CD4-positive, alpha-beta T cell treated with Interleukin-15 for 1 hour (primary cell): ENCODE measurements at regions not wholly inside any gene's neighbourhood (a gene's known extent, or its start where the extent isn't known, plus 50 kb on each side); places are given as distances from the start of the nearest gene placed in this dataset.
A peak's percentile ranks its signal among the peaks of the same experiment; 100 is the strongest.

ENCODE experiments used
- DNase-seq: peaks from one replicate; pipeline ENCODE4 v3.0.0-alpha.2; 2020

DNA sequence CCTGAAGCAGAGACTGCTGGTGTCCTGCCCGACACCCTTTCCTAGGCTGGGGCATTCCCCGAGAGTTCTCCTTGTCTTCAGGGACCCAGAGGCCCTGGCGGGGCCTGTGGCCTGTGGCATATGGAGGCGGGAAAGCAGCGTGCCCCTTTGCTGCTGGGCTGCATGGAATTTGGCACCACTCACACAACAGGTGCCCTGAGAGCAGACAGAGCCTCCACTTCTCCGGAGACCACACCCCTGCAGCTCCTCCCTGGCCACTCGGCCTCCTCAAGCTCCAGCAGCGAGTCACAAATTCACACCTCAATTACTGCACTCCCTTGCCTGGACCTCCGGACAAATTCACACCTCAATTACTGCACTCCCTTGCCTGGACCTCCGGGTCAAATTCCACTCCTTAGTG is 1375.2 kb downstream of the TBC1D22A start:
- no peak for DNase-seq

GRCh38 chr22:48135592-48135991 is 1373.1 kb downstream of the TBC1D22A start:
- DNase-seq: no peak

DNA sequence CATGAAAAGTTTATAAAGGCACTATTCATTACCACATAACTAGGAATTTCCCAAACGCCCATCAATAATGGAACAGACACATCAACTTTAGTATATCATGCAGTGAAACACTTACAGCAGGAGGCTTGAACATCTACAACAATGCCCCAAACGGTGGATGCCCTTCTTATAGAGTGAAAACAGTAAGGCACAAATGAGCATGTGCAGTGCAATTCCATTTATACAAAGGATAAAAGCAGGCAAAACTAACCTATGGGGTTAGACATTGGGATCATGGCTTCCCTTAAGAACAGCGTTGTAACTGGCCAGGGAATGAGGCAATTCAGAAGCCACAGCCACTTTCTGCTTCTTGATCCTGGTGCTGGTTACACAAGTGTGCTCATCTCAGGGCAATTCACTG is 1363.0 kb downstream of the TBC1D22A start:
- DNase-seq: no peak

- DNase-seq: no peak
Measured at GRCh38 chr22:48121984-48122383, 1359.5 kb downstream of the TBC1D22A start.

DNA sequence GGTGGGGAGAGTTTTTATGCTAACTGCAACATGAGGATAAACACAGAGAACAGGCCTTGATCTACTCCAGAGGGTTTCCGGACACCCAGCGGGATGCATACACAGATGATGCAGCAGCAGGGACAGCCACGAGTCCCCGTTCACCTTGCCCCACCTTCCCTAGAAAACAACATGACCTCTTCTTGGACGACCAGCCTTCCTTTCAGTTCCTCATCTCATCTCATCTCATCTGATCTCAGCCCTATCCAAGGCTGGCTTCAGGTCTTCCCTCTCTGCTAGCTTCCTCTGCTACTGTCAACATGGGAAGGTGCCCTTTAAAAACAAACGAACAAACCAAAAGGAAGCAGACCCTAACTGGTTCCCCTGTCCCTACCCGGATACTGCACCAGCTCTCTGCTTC is 1356.2 kb downstream of the TBC1D22A start:
- no peak for DNase-seq

GRCh38 chr22:48116871-48117270 is 1354.4 kb downstream of the TBC1D22A start:
- DNase-seq: no peak

DNA sequence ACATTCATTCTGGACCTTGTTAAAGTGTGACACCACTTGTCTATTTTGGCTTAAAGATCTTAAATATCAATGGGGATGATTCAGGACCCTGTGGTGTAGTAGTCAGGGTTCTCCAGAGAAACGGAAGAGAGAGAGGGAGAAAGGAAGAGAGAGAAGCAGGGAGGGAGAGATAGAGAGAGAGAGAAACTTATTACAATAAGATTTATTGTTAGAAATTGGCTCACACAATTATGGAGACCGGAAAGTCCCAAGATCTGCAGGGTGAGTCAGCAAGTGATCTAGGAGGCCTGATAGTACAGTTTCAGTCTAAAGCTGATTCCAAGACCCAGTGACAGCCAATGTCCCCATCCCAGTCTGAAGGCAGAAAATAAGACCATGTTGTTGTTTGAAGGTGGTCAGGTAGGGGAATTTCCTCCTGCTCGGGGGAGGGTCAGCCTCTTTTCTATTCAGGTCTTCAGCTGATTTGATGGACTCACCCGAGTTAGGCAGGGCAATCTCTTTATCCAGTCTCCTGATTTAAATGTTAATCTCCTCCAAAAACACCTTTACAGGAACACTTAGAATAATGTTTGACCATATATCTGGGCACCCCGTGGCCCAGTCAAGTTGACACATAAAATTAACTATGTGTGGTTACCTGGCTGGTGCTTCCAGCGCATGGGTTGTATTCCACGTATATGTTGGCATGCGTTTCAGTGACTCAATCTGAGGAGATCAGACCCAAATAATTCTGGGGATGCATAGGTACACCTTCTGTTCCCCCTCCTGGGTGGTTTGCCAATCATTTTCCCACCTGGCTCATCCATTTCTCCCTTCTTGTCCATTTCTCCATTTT is 1350.5 kb downstream of the TBC1D22A start:
- no peak for DNase-seq

- no peak for DNase-seq
Measured at GRCh38 chr22:48106715-48107259, 1344.3 kb downstream of the TBC1D22A start.

DNA sequence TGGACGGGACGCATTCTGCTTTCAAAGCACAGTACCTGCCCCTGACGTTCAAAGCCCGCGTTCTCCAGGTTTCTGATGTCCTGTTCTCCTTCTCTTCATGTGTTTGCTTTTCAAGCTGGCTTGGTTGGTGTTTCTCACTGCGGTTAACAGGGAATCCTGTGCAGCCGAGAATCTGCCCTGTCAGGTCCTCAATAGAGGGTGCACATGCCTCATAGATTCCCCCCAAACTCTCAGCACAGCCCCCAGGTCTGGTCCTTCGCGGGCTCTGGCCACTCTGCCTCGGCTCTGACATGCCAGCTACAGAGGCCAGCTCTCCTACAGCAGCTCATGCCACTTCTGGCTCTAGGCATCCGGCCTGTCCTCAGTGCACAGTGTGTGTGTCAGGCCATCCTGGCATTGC is 1343.8 kb downstream of the TBC1D22A start:
- no peak for DNase-seq

DNA sequence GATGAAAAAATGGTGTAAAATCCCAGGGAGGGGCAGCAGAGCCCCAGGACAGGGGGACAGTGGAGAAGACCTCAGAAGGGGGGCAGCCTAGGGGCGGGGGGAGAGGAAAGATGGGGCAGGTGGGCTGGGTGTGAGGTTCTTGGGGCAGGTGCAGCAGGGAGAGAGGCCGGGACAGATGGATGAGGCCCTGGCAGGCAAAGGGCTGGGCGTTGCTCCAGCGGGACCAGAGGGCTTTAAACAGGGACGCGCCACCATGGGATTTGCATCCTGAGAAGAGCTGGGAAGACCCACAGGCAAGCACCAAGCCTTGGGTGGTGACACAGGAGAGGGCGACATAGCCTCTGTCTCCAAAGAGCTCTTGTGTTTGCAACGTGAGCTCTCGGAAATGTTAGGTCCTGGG is 1342.8 kb downstream of the TBC1D22A start:
- no peak for DNase-seq

DNA sequence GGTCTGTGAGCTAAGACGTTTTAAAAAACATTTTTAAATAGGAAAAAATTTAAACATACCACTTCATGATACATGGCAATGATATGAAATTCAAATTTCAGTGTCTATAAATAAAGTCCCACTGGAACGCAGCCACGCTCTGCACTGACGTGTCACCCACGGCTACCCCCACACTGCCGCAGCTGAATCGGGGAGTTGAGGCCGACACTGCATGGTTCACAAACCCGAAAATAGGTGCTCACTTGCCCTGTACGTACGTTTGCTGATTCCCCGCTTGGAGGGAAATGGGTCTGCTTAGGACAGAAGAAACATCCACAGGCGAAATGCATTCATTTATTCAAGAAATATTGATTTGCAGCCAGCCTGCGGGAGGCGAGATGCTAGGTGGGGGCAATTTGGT is 1342.3 kb downstream of the TBC1D22A start:
- no peak for DNase-seq

DNA sequence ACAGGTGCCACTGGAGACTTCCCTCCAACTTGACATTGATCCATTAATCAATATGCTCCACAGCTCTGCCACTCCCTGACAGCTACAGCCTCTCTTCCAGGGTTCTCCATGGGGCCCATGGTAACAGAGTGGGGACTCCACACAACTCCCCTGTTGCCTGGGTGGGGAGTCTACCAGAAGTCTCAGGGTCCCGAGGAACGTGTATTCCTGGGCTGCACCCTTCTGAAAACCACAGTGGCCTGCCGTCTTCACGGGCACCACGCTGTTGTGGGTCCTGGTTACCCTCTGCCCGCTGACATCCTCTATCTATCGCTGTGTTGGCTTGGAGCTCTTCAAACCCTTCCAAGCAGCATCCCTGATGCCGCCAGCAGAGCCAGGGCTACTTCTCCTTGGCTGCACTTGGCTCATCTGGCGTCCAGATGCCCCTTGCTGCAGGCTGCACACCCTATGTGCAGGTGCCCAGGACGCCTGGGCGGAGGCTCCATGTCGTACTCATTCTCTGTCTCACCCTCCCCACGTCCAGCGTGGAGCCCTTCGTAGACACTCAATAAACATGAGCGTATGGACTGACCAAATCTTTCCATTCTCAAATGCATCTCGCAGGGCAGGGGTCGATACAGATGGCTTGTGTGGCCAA is 1341.8 kb downstream of the TBC1D22A start:
- no peak for DNase-seq

- DNase-seq: no peak
Measured at GRCh38 chr22:48103126-48103875, 1340.9 kb downstream of the TBC1D22A start.

DNA sequence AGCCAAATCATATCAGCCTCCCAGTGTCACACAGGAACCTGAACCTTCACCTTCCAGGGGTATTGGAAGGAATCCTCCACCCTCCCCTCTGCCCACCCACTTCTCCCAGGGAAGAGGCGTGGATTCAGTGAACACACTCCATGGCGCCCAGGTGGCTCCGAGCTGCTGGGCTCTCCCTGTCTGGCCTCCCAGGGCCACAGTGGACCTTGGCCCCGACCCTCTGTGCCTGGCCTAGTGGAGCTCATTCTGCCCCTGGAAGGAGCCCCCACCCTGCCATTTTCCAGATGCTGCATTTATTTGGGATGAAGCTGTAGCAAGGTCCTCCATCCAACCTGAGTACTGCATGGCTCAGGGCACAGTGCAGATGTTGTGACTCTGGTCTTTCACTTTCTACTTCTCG is 1340.1 kb downstream of the TBC1D22A start:
- DNase-seq: no peak

- no peak for DNase-seq
Measured at GRCh38 chr22:48101704-48102103, 1339.3 kb downstream of the TBC1D22A start.

DNA sequence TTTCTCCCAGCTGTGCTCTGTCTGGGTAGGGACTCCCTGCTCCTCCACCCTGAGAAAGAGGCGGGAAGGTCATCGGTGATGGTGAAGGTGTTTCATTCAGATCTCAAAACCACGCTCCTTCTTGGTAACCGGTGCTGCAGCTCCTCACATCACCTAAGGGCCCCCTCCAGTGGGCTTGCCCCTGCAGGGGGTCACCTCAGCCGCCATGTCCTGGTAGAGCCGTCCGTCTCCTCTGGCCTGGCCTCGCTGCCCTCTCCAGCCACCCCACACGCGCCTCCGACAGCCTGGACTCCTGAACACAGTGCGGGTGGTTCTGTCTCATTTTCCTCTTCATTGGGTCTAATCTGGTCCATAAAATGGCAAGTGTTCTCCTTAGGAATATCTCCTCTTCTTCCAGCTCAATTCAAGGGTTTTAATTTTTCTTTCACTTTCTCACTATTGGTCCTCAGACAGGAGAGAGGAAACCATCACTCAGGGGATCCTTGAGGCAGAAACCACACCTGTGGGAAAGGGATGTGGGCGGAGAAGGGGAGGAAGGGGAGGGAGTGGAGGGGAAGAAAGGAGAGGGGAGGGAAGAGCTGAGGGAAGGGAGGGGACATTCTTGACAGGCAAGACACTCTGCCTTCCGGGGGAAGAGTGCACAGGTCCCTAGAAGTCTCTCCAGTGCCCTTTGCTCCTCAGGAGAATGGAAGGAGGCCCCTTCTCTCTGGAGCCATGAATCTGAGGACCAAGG is 1338.4 kb downstream of the TBC1D22A start:
- DNase-seq: no peak

DNA sequence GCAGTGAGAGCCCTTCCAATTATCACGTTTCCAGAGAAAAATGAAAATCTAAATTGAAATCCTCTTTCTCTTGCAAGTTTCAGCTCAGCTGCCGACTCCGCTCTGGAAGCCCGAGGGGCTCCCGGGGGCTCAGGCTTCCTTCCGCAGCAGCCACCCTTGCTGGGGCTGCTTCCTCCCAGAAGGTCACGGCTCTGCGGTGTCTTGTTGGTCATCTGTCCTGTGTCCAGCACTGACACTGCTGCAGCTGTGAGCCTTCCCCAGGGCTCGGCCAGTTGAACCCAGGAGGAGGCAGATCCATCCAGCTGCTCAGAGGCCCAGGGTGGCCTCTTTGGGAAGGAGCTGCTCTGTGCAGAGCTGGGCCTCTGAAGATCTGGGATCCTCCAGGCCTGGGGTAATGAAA is 1337.2 kb downstream of the TBC1D22A start:
- DNase-seq: no peak

- no peak for DNase-seq
Measured at GRCh38 chr22:48099251-48099650, 1336.8 kb downstream of the TBC1D22A start.

DNA sequence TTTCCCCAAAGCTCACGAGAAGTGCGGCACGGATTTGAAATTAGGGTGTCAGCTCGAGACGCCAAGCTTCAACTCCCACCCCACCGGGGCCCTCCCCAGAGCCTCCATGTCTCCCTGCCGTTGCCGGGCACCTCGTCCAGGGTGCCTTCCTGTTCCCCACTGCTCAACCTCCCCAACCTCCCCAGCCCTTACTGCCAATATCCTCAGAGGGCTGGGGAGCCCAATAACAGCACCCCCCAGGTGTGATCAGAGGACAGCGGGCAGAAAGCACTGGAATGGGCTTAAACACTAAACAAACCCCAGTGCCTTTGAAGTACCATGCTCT is 1336.4 kb downstream of the TBC1D22A start:
- no peak for DNase-seq

- peak; percentile 63 for DNase-seq
Measured at GRCh38 chr22:48098243-48098920, 1335.9 kb downstream of the TBC1D22A start.

DNA sequence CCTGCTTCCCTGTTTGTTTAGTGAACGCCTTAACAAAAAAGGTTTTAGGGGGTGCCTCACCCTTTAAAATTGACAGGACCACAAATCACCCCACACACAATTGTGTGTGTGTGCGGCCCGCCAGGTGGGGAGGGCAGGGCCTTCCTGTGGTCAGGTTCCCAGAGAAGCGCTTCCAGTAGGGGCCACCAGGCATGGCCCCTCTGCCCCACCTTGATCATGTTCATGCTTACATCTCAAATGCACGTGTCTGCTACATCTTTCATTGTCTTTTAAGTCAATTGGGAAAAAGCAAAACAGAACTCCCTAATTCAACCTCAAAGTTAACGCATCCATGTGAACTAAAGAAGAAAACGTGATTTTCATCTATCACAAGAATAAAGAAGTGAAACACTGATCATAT is 1335.3 kb downstream of the TBC1D22A start:
- DNase-seq: no peak
